ENCODE measurements at regions not wholly inside any gene's neighbourhood (a gene's known extent, or its start where the extent isn't known, plus 50 kb on each side); places are given as distances from the start of the nearest gene placed in this dataset.
"Not testable (repeated sequence)": the region's sequence is repeated elsewhere in the genome, so short reads cannot be mapped to it uniquely, and the experiment has no call there.

DNA sequence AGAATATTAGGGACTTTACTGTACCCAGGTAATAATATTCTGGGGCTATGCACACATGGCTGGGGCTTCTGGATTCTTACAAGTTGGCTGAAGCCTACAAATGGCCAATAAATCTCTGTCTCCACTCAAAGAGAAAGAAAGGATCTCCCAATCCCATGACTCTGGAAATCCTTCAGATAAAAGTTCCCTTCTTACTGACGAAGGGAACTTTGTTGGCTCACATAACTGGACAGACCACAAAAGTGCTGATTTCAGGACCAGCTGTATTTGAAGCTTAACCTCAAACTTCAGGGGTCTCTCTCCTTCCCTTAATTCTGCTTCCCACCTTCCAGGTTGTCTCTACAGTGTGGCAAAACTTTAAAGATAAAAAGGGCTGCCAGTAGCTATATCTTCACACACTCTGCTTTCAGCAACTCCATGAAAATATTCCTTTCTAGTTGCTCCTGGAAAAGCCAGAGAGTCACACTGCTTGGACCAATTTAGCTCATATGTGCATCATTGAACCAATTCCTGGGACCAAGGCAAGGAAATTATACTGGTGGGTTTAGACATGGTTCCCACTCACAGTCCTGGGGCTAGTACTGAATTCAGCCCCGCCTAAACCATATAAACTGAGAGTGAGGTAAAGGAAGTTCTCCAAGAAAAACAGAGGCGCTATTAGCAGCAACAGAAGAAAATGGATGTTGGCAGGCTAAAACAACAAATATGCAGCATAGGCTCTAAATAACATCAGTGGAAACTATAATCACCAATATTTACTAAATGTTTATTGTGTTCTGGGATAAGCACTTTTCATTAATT, 290.0 kb upstream of the GADL1 start:
- no peak for DNase-seq (ENCODE audit: low read depth)

DNA sequence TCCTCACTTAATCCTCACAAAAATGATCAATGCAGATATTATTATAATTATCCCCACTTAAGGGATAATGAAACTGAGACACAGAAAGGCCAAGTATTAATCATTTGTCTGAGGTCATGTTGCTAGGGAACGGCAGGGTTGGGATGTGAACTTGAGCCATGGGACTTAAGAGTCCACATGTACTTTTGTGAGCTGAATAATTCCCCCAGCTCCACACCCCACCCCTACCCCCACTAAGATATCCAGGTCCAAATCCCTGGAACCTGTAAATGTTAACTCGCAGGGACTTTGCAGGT, 290.5 kb upstream of the GADL1 start:
- no peak for DNase-seq (ENCODE audit: low read depth)

DNA sequence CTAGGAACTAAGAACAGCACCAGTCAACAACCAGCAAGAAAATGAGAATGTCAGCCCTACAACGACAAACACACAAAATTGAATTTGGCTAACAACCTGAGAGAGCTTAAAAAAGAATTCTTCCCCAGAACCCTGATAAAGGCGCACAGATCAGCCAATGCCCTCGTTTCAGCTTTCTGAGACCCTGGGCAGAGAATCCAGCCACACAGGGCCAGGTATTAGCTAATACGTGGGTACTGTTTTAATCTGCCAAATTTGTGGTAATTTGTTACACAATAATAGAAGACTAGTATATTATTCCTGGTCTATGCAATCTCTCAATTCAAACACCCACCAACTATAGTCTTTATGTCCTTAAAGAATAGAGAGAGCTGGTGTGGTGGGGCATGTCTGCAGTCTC, 291.6 kb upstream of the GADL1 start:
- DNase-seq (ENCODE audit: low read depth), result no peak

DNA sequence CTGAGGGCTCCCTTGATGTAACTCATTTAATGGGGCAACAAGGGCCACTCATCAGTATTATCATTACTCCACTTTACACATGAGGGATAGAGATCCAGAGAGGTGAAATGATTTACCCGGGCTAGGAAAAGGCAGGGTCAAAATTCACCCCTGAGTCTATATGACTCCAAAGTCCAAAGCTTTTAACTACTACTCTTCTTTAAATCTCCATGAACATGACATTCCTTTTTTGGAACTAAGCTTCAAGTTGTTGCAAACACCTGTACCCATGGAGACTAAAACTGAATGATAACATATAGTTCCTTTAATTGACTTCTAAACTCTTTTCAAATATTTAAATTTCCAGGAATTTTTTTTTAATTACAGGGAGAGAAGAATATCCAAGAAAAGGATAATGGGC, 292.9 kb upstream of the GADL1 start:
- no peak for DNase-seq (ENCODE audit: low read depth)

DNA sequence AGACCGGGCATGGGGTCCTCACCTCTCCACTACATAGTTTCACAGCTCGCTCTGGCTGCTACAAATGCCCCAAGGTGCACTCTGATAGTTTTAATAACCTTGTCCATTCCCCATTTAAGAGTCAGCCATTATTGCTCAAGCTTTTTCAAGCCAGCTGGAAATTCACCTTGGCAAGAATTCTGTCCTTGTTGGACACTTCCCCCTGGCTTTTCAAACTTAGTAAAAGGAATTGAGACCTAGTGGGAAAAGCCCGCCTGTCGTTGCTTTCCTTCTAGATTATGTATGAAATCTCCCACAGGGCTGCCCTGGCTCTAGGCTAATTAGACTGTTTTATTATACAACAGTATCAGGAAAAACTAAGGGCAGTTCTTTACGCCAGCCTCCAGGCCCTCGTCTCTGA, 293.7 kb upstream of the GADL1 start:
- no peak for DNase-seq (ENCODE audit: low read depth)

DNA sequence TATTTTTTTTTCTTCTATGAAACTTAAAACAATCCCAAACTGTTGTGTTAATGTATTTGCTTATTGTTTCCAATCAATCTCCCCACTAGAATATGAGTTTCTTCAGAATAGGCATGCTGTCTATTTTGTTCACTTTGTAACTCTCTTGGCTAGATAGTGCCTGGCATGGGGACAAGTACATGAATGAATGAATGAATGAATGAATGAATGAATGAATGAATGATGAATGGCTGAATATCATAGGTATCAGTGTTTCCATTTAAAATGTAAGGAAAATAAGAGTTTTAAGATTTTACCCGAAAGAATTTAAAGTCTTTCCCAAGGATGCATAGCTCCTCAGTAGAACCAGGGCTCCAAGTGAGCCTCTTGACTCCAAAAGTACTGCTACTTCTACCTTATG, 294.9 kb upstream of the GADL1 start:
- no peak for DNase-seq (ENCODE audit: low read depth)

DNA sequence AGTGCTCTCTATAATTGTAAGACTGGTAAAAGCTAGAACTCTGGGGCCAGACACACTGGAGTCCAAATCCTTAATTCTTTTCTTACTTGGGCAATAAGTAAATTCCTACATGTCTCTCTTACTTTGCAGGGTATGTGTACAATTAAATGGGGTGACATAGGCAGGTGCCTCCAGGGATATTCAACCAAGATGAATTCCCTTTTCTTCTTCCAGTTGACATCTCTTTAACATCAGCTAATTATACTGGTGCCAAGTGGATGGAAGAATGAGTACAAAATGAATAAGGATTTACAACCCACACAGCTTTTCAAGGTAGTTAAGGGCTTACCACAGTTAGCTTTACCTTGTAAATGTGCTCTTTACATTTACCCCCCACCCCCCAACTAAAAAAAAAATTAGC, 295.5 kb upstream of the GADL1 start:
- DNase-seq (ENCODE audit: low read depth), result no peak

DNA sequence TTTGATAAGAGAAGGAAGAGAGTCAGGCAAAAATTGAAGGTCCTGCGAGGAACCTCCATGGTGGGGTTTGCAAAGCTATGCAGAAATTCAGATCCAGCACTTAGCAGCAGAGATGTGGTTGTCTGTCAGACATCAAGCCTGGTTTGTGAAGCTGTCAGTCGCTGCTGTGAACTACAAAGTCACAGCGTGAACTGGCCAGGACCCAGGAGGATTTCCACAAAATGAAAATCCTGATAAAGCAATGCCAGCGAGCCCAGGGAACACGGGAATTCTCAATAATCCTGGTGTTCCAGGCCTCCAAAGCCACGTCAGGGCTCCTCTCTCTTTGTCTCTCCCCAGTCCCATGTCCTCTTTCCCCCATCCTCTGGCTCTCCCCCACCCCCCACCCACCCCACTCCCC, 296.9 kb upstream of the GADL1 start:
- no peak for DNase-seq (ENCODE audit: low read depth)

DNA sequence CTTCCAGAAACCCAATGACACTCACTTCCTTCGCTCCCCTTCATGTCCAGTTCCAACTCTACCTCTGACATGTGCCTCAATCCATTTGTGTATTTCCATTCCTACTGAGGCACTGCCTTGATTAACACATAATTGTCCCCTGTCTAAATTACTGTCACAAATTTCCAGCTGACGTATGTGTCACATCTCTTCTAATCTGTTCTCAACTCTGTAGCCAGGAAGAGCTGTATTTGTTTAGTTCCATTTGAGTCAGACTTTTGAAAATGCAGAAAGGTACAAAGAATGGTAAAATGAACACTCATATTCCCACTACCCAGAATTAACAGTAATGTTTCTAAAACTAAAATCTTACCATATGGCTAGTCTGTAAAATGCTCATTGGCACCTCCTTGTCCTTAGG, 299.0 kb upstream of the GADL1 start:
- no peak for DNase-seq (ENCODE audit: low read depth)

DNA sequence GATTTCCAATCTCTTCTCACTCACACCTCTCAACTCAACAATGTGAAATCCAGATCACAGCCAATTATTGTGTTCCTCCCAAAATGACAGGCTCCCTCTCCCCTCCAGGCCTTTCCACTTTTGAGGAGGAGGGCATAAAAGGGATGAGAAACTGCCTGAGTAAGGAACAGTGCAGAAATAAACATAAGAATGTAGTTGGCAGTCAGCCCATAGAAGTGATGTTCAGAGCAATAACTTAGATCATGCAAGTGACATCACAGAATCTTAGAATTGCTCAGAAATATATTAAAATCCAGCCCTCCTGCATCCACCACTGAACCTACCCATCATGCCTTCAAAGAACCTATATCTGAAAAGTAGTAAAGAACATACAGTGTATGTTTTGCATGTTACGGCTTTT, 299.4 kb upstream of the GADL1 start:
- no peak for DNase-seq (ENCODE audit: low read depth)

DNA sequence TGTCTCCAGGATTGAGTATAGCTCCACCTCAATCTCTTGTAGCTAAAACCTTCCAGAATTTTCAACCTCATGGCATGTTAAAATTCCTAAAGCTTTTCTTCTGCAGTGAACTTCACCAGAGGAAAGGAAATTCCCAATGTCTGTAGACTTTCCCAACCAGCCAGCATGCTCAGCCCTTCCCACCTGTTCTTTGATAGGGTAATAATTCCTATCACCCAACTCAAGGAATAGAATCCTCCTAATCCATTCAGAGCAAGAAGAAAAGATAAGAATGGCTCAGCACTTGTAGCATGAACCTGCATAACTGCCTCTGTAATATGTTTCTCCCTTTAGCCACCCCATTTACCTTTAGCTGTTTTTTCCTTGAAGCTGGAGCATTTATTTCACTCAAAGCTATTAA, 301.8 kb upstream of the GADL1 start:
- no peak for DNase-seq (ENCODE audit: low read depth)

DNA sequence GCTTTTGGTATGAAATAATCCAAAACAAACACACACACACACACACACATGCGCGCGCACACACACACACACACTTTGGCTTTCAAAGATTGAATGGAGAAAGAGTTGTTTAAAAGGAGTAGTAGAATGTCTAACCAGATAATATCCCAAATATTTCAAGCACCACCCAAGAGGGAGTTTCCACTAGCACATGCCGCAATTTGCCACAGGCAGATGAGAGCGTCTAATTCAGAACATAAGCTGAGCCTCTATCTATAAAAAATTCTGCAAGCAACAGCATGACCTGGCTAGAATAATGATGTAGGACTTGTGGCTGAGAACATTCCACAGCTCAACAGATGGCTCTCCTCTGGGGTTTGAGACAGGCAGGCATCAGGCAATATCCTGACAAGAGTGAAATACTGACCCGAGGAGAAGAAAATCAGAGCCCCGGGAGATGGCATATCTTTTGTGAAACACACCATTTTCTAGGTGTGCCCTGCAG, 302.5 kb upstream of the GADL1 start:
- no peak for DNase-seq (ENCODE audit: low read depth)

DNA sequence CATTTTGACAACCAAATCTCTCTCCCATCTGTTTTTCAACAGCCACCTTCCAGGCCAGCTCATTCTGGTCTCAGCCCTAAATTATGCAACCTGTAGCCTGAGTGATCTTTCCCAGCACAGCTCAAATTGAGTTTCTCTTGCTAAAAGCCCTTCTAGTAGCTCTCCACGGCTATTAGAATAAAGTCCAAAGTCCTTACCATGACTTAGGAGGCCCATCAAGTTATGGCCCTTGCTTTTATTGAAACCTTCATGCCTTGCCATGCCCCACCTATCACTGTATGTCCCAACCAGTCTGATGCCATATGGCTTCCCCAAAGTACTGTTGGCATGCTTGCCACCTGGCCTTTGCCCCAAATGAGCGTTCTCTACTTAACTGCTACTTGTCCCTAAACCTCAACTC, 303.5 kb upstream of the GADL1 start:
- DNase-seq (ENCODE audit: low read depth), result no peak

DNA sequence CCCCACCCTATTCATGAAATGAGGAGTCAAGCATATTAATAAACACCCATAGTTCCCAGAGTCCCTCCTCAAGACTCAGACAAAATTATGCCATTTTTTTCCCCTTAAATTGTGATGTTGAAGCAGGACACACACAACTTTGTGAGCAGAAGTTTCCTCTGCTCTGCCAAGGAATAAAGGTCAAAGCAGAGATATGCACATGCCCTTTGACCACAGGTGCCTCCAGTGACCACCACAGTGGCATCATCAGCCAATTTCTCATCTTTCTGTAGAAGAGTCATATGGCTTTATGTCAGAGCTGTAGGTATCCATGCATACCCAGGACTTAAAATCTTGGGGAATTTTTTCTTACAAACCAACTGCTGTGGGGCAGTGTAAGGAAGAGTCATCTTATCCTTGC, 304.4 kb upstream of the GADL1 start:
- DNase-seq (ENCODE audit: low read depth), result no peak

DNA sequence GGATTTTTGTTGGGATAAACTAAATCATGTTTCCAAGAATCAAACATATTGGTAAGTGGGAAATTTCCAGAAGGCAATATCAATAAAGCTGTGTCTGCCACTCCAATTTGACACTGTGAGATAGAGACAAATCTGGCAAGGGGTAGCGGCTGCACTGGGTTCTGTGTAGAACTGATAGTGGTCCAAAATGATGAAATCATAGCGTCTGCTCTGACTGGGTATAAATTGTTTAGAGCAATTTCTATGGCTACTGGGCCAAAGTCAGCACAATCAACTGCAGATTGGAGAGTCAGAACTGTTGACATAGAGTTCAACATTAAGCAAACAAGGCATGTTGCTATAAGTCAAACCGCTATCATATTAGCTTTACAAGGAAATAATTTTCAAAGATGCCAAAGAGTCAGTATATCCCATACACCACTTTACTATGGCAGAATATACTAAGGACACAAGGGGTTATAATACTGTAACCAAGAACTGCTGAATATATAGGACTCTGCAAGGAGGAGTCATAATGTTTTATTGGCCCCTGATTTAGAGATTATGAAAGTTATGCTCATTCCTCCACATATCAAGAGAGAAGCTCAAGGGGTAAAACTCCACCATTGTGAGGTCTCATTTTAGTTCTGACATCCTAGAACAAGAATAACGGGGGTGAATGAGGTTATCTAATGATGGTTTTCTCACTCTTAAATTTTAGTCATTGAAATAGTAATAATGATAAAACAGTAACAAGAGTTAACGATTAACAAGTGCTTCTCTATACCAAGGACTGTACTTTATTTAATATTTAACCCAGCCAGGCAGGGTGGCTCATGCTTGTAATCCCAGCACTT, 309.7 kb upstream of the GADL1 start:
- DNase-seq (ENCODE audit: low read depth), result no peak

DNA sequence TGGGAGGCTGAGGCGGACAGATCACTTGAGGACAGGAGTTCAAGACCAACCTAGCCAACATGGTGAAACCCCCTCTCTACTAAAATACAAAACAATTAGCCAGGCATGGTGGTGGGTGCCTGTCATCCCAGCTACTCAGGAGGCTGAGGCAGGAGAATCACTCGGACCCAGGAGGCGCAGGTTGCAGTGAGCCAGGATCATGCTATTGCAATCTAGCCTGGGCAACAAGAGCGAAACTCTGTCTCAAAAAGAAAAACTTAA, 310.3 kb upstream of the GADL1 start:
- DNase-seq (ENCODE audit: low read depth), result not testable (repeated sequence)

DNA sequence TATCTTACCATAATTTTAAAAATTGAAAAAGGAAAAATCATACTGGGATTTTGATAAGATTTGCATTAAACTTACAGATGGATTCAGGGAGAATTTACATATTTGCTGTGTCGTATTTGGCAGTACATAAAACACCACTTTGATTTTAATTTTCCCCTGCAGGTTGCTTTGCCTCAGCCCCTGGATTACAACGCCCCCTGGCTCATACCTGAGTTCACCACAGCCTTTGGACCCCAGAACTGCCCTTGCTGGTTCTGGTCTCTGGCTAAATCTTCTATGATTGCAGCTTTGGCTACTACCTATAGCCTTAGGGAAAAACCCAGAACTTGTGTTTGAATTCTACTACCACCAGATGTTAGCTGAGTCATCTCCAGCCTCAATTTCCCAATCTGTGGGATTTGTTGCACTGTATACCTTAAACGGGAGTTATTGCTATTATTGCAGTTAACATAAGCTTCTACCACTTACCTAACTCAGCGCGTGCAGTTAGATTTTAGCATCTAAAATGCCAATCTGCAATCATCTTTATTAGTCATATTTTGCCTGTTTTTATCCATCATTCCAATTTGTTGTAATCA, 315.7 kb upstream of the GADL1 start:
- DNase-seq (ENCODE audit: low read depth), result no peak

DNA sequence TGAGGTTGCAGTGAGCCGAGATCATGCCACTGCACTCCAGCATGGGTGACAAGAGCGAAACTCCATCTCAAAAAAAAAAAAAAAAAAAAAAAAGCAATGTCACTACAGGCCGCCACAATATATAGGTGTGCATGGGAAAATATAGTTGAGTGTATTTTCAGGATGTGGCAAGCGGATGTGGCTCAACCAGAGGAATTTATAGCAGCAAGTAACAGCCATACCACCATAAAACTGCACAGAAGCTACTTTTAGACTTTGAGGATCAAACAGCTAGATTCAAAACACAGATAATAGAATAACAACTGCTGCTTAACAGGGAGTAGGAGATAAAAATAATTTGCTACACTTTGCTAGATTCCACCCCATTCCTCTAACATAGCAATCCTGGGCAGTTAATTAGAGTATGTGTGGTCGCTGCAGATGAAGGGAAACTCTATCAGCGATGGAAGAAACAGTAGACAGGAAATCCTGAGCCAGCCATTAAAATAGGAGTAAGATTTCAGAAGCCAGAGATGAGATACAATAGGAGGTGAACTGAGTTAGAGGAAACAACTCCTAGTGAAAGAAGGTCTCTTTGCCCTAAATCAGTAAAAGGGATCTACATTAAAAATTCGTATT, 318.7 kb upstream of the STT3B start:
- DNase-seq (ENCODE audit: low read depth), result no peak

DNA sequence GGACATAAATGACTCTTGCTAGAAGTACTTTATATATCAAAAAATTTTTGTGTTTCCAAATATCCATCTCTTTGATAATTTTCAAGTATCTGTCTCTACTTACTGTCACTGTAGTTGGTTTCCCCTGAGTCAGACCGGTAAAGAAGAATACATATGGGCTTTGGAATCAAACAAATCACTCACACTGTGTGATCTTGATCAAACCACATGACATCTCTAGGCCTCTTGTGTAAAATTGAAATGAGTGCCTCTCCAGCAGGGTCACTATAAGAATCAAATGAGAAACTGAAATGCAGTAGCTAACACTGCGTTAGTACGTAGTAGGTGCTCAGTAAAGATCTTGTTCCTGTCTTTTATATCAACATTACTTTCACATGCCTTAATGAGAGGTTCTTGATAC, 314.6 kb upstream of the STT3B start:
- no peak for DNase-seq (ENCODE audit: low read depth)

DNA sequence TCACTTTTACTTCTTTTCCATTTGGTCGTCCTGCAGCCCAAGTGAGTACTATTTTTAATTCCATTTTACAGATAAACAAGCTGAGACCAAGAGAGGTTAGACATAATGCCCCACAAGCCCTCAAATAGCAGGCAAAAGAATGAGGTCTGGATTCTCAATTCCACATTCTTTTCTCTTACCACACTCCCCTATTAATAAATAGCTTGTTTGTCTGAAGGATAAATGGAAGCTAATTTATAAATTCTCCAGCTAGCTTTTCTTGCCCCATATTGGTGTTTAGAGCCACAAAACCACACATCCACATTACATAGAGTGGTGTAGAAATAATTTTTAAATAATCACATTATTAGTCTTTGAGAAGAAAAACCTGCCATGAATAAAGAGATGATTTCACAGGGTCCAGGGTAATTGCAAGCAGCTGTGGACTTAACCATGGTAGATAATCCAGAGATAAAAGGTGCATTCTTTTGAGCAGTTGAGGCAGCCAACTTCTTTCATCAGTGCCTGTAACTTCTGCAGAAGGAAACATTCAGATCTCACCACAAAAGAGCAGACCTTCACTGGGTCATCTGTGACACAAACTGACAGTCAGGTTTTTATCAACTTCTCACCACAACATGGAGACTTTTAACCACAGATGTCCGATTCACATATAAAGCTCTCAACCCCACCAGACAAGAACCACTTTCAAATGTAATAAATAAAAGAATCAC, 313.4 kb upstream of the STT3B start:
- DNase-seq (ENCODE audit: low read depth), result peak; percentile 36

DNA sequence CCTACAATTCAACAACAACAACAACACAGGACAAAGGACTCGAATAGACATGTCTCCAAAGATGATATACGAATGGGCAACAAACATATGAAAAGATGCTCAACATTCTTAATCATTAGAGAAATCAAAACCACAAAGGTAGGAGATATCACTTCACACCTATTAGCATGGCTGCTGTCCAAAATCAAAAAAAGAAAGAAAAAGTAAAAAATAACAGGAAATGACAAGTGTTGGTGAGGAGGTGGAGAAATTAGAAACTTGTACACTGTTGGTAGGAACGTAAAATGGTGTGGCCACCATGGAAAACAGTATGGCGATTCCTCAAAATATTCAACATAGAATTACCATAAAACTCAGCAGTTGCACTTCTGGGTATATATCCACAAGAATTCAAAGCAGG, 312.3 kb upstream of the STT3B start:
- no peak for DNase-seq (ENCODE audit: low read depth)

DNA sequence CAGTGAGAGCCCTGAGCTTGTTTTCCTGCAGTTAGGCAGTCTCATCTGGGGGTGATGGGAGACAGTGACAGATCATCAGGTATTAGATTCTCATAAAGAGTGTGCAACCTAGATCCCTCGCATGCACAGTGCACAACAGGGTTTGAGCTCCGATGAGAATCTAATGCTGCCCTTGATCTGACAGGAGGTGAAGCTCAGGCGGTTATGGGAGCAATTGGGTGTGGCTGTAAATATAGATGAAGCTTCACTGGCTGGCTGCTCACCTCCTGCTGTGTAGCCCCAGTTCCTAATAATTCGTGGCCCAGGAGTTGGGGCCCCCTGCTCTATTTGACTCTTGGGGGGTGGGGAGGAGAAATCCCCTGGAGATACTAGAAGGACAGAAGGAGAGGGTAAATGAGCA, 309.4 kb upstream of the STT3B start:
- no peak for DNase-seq (ENCODE audit: low read depth)

DNA sequence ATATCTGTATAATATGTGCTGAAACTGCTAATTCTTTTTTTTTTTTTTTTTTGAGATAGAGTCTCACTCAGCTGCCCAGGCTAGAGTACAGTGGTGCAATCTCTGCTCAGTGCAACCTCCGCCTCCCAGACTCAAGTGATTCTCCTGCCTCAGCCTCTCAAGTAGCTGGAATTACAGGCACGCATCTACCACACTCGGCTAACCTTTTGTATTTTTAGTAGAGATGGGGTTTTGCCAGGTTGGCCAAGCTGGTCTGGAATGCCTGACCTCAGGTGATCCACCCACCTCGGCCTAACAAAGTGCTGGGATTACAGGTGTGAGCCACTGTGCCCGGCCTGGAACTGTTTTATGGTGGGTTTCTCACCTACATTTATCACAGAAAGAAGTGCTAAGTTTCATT, 307.8 kb upstream of the STT3B start:
- no peak for DNase-seq (ENCODE audit: low read depth)

Data from CMK (cell line).